Uterus (tissue), 2 donors: ENCODE measurements at regions not wholly inside any gene's neighbourhood (a gene's known extent, or its start where the extent isn't known, plus 50 kb on each side); places are given as distances from the start of the nearest gene placed in this dataset.

ENCODE experiments used
- POLR2A ChIP-seq, 2 donors: fragments of 450-650 bp; IDR thresholded peaks; one replicate each; pipeline ENCODE4 v1.6.1; 2016; ENCODE audit warnings: antibody characterized with exemption in 2 of 2, mild to moderate bottlenecking in 1 of 2, moderate library complexity in 1 of 2
- TF ChIP-seq, protein P1 (sequence below), 4 experiments: fragments of 200-600 bp in 2 of 4; fragments of 450-650 bp in 2 of 4; sonication (generic) in 2 of 4; IDR thresholded peaks; one replicate each; pipeline ENCODE4 v1.5.1; 2016 to 2019; ENCODE audit warnings: antibody characterized with exemption in 4 of 4, mild to moderate bottlenecking in 2 of 4, moderate library complexity in 1 of 4

DNA sequence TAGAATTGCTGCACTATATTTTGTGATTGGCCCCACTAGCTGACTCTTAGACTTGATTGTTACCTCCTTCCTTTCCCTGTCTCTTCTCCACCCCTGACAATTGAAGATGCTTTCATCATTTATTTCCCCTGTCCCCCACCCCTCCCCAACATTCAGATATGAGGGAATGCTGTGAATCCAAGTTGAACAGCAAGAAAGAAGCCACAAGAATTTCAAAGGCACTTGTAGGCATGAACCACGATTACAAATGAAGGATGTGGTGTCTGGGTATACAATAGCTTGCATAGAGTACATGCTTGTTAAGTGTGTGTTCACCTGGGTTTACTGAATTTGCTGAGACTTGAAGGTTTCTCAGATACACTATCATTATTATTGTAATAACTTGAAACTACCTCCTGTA lies 78.3 kb upstream of the TRIO start:
- TF ChIP-seq, protein P1, sequence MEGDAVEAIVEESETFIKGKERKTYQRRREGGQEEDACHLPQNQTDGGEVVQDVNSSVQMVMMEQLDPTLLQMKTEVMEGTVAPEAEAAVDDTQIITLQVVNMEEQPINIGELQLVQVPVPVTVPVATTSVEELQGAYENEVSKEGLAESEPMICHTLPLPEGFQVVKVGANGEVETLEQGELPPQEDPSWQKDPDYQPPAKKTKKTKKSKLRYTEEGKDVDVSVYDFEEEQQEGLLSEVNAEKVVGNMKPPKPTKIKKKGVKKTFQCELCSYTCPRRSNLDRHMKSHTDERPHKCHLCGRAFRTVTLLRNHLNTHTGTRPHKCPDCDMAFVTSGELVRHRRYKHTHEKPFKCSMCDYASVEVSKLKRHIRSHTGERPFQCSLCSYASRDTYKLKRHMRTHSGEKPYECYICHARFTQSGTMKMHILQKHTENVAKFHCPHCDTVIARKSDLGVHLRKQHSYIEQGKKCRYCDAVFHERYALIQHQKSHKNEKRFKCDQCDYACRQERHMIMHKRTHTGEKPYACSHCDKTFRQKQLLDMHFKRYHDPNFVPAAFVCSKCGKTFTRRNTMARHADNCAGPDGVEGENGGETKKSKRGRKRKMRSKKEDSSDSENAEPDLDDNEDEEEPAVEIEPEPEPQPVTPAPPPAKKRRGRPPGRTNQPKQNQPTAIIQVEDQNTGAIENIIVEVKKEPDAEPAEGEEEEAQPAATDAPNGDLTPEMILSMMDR (IDR thresholded peaks at IDR 0.05) = no peak
- TF ChIP-seq POLR2A (IDR thresholded peaks at IDR 0.05) = no peak
